ENCODE measurements at regions not wholly inside any gene's neighbourhood (a gene's known extent, or its start where the extent isn't known, plus 50 kb on each side); places are given as distances from the start of the nearest gene placed in this dataset.
A peak's percentile ranks its signal among the peaks of the same experiment; 100 is the strongest.
"Not testable (repeated sequence)": the region's sequence is repeated elsewhere in the genome, so short reads cannot be mapped to it uniquely, and the experiment has no call there.

GRCh38 chr20:22728146-22728745 lies 143.9 kb upstream of the FOXA2 start:
- TF ChIP-seq CTCF (conservative IDR thresholded peaks at IDR 0.05) = no peak
- H3K27ac ChIP-seq = no peak overlapping the region

GRCh38 chr20:22729180-22729579 lies 144.8 kb upstream of the FOXA2 start:
- no peak overlapping the region for H3K27ac ChIP-seq
- no peak for TF ChIP-seq CTCF (conservative IDR thresholded peaks at IDR 0.05)

- no peak overlapping the region for H3K27ac ChIP-seq
- TF ChIP-seq CTCF (conservative IDR thresholded peaks at IDR 0.05) = no peak
Observed at GRCh38 chr20:22729616-22730236, 145.4 kb upstream of the FOXA2 start.

GRCh38 chr20:22732751-22733150 lies 148.4 kb upstream of the FOXA2 start:
- TF ChIP-seq CTCF (conservative IDR thresholded peaks at IDR 0.05) = no peak

GRCh38 chr20:22734946-22735647 lies 150.7 kb upstream of the FOXA2 start:
- TF ChIP-seq CTCF (conservative IDR thresholded peaks at IDR 0.05) = peak; percentile 64
- not testable (repeated sequence) for H3K27ac ChIP-seq

More at GRCh38 chr20:22732751-22733150, 148.4 kb upstream of the FOXA2 start:
- H3K27ac ChIP-seq = no peak overlapping the region

GRCh38 chr20:22740829-22741228 lies 156.5 kb upstream of the FOXA2 start:
- no peak for TF ChIP-seq CTCF (conservative IDR thresholded peaks at IDR 0.05)

GRCh38 chr20:22744341-22745193 lies 160.2 kb upstream of the FOXA2 start:
- TF ChIP-seq CTCF (conservative IDR thresholded peaks at IDR 0.05) = no peak

More at GRCh38 chr20:22740829-22741228, 156.5 kb upstream of the FOXA2 start:
- H3K27ac ChIP-seq = no peak overlapping the region

More at GRCh38 chr20:22744341-22745193, 160.2 kb upstream of the FOXA2 start:
- H3K27ac ChIP-seq = peak overlapping the region; percentile 34; the same call in 1 of the 2 replicates

All from VCaP (cell line).